GM13977 (cell line): ENCODE measurements at regions not wholly inside any gene's neighbourhood (a gene's known extent, or its start where the extent isn't known, plus 50 kb on each side); places are given as distances from the start of the nearest gene placed in this dataset.

Experiments
- DNase-seq: peaks from one replicate; pipeline ENCODE4 v3.0.0; 2012; ENCODE audit warnings: low spot score
- in situ Hi-C: fragments of 300-500 bp; cut with MboI; formaldehyde crosslinking; loops from one replicate; pipeline ENCODE4 v1.12.0; 2022; ENCODE audit warnings: low sequenced_read_pairs, low pct_unique_long_range_greater_than_20kb, mixed read lengths, inconsistent platforms; ENCODE audit not compliant: unreplicated experiment
- TF ChIP-seq, protein P1 (sequence below): IDR thresholded peaks from 2 replicates; pipeline ENCODE4 v1.5.1; 2012; ENCODE audit warnings: mild to moderate bottlenecking, control low read depth; ENCODE audit not compliant: insufficient read depth; ENCODE audit errors: extremely low read depth, missing control alignments

DNA sequence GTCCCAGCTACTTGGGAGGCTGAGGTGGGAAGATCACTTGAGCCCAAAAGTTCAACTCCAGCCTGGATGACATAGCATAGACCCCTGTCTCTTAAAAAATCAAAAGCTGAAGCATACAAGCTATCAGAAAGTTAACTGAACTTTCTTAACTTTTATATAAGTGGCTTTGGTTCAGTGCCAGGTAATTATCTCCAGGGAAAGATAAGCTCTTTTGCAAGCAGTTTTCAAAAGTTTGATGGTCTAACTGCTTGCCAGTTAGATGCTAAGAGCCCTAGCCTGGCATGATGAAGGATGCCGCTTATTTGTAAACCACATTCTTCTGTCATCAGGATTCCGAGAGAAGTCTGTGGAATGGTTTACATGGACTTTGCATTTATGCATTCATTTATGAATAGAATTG is 409.1 kb downstream of the AEBP2 start:
- in situ Hi-C loops = no loop called here
- no peak for DNase-seq
- TF ChIP-seq, protein P1, sequence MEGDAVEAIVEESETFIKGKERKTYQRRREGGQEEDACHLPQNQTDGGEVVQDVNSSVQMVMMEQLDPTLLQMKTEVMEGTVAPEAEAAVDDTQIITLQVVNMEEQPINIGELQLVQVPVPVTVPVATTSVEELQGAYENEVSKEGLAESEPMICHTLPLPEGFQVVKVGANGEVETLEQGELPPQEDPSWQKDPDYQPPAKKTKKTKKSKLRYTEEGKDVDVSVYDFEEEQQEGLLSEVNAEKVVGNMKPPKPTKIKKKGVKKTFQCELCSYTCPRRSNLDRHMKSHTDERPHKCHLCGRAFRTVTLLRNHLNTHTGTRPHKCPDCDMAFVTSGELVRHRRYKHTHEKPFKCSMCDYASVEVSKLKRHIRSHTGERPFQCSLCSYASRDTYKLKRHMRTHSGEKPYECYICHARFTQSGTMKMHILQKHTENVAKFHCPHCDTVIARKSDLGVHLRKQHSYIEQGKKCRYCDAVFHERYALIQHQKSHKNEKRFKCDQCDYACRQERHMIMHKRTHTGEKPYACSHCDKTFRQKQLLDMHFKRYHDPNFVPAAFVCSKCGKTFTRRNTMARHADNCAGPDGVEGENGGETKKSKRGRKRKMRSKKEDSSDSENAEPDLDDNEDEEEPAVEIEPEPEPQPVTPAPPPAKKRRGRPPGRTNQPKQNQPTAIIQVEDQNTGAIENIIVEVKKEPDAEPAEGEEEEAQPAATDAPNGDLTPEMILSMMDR = no peak

GRCh38 chr12:19849208-19849607 is 409.9 kb downstream of the AEBP2 start:
- no peak for DNase-seq
- TF ChIP-seq, protein P1 = no peak
- in situ Hi-C loops = no loop called here

GRCh38 chr12:19850346-19851065 is 411.2 kb downstream of the AEBP2 start:
- in situ Hi-C loops = no loop called here
- TF ChIP-seq, protein P1 = no peak

DNA sequence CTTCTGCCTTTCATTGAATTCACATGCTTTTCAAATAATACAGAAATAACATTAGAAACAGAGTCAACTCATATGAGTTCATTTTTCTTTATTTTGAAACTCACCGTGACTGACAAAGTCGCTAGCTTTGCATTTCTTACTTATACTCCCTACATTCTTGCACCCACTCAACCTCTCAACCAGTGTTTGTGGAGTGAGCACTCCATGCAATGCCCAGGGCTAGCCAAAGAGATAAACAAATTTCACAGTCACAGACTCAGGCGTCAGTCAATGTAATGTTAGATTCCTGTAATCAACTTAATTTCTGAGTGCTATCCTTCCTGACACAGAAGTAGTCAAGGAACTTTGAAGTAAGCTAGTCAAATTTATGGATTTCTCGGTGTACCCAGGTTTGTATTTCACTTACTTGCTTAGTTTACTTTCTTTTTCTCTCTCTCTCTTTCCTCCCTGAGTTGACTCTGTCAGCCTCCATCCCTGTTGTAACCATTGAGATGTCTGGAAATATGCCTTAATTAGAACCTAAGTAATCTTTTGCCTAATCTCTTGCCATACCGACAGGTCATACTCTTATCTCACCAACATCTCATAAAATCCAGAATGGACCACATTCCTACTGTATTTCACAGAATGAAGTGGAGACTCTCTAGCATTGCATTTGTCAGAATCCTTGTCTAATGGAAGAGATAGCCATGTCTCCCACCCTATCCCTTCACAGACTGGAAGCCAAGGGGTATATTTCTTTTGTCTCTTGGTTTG is 413.0 kb downstream of the AEBP2 start:
- DNase-seq = no peak
- in situ Hi-C loops = no loop called here
- TF ChIP-seq, protein P1 = no peak

More at GRCh38 chr12:19850346-19851065, 411.2 kb downstream of the AEBP2 start:
- DNase-seq = no peak

DNA sequence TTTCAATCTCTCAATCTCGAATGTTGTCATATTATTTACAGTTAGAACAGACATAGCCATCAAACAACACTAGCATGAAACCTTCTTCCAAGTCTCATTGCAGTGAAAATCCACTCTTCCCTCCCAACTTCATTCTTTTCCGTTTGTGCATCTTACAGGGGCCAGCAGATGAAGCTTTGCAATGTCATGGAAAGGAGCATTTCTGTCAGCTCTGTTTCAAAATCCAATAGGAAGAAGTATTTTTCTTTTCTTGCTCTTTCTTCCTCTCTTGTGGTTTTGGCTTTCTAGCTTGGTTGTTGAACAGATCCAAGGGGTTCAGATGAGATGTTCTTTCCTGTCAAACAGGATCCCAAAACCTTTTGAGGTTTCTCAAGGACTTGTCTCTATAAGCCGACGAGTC is 416.6 kb downstream of the AEBP2 start:
- TF ChIP-seq, protein P1 = no peak
- in situ Hi-C loops = no loop called here
- DNase-seq = no peak

DNA sequence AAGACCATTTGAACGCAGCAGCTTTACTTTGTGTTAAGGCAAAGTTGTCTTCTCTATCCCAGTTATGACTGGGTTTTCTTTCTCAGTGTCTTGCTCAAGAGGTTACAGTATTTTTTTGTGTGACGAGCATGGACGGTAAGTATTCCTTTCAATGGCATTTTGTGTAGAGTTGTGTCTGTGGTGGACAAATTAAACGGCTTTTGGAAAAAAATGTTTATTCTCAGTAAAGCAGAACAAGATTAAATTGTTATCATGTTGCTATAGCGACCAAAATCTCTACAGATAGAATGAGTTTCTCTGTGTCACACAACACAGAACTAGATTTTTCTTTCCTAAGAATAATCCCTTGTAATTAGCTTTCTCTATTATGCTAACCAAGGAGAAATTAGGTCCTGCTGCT is 417.1 kb downstream of the AEBP2 start:
- TF ChIP-seq, protein P1 = no peak
- in situ Hi-C loops = no loop called here
- no peak for DNase-seq
